Loucy (cell line): ENCODE measurements at regions not wholly inside any gene's neighbourhood (a gene's known extent, or its start where the extent isn't known, plus 50 kb on each side); places are given as distances from the start of the nearest gene placed in this dataset.

Experiments
- EZH2phosphoT487 ChIP-seq: fragments of 200-600 bp; IDR thresholded peaks from 2 replicates; pipeline ENCODE4 v1.6.1; 2018; ENCODE audit warnings: antibody characterized with exemption, mild to moderate bottlenecking, moderate library complexity, borderline replicate concordance
- TF ChIP-seq, protein P1 (sequence below): fragments of 200-600 bp; sonication (generic); conservative IDR thresholded peaks from 2 replicates; pipeline ENCODE4 v1.5.1; 2014; ENCODE audit warnings: mild to moderate bottlenecking, antibody characterized with exemption, low read length

DNA sequence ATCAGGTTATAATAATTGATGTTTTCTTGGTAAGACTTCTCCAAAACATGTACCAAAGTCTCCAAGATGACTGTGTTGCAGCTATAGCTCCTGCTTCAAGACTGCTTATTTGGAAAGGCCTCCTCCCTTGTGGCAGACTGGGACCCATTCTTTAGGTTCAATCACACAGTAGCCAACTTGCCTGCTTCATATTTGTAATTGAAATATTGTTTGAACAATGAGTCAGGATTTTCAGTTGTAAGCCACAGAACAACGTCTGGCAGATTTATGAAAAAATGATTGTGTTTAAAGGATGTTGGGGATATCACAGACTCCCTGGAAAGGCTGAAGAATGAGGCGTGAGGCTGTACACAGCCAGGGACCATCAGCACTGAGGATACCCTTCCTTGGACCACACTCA lies 458.9 kb downstream of the MED10 start:
- TF ChIP-seq, protein P1, sequence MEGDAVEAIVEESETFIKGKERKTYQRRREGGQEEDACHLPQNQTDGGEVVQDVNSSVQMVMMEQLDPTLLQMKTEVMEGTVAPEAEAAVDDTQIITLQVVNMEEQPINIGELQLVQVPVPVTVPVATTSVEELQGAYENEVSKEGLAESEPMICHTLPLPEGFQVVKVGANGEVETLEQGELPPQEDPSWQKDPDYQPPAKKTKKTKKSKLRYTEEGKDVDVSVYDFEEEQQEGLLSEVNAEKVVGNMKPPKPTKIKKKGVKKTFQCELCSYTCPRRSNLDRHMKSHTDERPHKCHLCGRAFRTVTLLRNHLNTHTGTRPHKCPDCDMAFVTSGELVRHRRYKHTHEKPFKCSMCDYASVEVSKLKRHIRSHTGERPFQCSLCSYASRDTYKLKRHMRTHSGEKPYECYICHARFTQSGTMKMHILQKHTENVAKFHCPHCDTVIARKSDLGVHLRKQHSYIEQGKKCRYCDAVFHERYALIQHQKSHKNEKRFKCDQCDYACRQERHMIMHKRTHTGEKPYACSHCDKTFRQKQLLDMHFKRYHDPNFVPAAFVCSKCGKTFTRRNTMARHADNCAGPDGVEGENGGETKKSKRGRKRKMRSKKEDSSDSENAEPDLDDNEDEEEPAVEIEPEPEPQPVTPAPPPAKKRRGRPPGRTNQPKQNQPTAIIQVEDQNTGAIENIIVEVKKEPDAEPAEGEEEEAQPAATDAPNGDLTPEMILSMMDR = no peak
- TF ChIP-seq EZH2phosphoT487 = no peak
